ENCODE measurements at regions not wholly inside any gene's neighbourhood (a gene's known extent, or its start where the extent isn't known, plus 50 kb on each side); places are given as distances from the start of the nearest gene placed in this dataset.

DNA sequence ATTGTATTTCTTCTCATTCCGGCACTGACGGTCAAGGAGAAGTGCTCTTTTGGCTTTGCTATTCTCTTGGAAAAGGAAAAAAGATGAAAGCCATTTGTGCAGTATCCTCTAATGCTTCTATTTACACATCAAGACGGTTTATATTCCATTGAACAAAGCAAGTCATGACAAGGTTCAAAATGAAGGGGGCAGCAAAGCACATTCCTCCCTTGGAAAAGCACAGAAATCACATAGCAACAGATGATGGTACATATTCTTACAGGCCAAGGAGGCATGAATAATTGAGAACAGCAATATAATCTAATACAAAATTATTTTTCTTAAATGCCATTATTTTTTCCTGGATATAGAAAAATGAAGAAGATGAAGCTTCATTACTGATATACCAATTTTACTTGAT, 508.2 kb upstream of the JAG1 start:
- peaks cover 0 to 26% (median 0%) of the 10 kb centered on the region in 12 donors for H3K9me3 ChIP-seq
- no peak overlapping the region for H3K4me3 ChIP-seq
- no peaks in the 10 kb centered on the region for H3K36me3 ChIP-seq
- WGBS, 4 donors = 94 to 98% (median 98%) methylated on average over 3 of the region's 3 CpGs
- no peaks in the 10 kb centered on the region for H3K27me3 ChIP-seq
- intact Hi-C loops (cut with DNase I) = no loop called here
- DNase-seq (no peak), ATAC-seq (no peak)
- no peak for TF ChIP-seq POLR2A (IDR thresholded peaks at IDR 0.05)
- no peak overlapping the region for H3K27ac ChIP-seq
- peaks cover 0 to 17% (median 5%) of the 10 kb centered on the region in 12 donors for H3K4me1 ChIP-seq

DNA sequence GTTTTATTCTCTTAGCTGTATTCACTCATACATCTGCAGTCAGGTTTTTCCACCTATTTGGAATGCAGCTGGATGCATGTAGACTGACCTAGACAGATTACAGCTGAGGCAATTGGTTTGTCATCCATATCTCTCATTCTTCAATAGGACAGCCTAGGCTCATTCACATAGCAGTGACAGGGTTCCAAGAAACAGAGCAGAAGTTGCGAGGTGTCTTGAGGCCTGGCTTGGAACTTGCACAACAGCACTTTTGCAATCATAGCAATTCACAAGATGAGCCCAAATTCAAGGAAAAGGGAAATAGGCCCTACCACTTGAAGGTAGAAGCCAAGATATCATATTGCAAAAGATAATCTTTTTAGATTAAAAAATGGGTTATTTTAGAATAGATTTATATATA, 508.9 kb upstream of the JAG1 start:
- no peaks in the 10 kb centered on the region for H3K36me3 ChIP-seq
- no peak for DNase-seq
- H3K27me3 ChIP-seq = no peaks in the 10 kb centered on the region
- H3K4me3 ChIP-seq = no peak overlapping the region
- ATAC-seq = peak in 1 of 4 donors; percentile 51
- peak overlapping the region in 1 of 12 donors; percentile 33 for H3K27ac ChIP-seq
- H3K9me3 ChIP-seq = peaks cover 0 to 26% (median 0%) of the 10 kb centered on the region in 12 donors
- TF ChIP-seq POLR2A (IDR thresholded peaks at IDR 0.05) = no peak
- TF ChIP-seq, protein P1, sequence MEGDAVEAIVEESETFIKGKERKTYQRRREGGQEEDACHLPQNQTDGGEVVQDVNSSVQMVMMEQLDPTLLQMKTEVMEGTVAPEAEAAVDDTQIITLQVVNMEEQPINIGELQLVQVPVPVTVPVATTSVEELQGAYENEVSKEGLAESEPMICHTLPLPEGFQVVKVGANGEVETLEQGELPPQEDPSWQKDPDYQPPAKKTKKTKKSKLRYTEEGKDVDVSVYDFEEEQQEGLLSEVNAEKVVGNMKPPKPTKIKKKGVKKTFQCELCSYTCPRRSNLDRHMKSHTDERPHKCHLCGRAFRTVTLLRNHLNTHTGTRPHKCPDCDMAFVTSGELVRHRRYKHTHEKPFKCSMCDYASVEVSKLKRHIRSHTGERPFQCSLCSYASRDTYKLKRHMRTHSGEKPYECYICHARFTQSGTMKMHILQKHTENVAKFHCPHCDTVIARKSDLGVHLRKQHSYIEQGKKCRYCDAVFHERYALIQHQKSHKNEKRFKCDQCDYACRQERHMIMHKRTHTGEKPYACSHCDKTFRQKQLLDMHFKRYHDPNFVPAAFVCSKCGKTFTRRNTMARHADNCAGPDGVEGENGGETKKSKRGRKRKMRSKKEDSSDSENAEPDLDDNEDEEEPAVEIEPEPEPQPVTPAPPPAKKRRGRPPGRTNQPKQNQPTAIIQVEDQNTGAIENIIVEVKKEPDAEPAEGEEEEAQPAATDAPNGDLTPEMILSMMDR (IDR thresholded peaks at IDR 0.05) = no peak
- intact Hi-C loops (cut with DNase I) = no loop called here
- peaks cover 0 to 17% (median 5%) of the 10 kb centered on the region in 12 donors for H3K4me1 ChIP-seq
- WGBS, 4 donors = 67 to 91% (median 83%) methylated on average over 1 of the region's 1 CpG

DNA sequence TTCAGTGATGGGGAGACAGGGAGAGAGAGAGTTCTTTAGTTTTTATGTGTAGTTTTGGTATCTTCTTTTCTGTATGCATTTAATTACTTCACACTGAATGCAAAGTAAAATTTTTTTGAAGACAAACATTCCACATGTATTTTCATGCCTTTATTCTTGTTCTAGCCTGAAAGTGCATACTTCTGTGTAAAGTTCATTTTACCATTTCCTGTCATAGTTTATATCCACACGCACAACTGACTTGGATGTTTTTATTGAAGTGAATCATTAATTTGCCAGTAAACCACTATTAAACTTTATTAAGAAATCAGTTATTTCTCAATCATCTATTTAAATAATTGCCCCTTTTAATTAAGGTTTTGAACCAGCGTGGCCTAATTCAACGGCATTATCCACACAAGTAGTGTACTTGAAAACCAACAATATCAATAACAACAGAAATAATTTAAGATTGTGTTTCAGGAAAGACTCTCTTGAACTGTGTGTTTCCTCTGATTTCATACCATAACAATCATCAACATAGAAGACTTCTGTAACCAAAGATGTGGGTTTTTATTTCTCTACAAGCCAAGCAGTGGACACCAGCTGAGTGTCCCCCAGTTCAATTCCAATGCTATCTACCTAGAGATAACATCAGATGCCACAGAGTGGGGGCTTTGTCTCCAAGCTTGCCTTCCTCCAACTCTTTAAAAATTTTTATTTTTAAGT, 512.7 kb upstream of the JAG1 start:
- 76 to 95% (median 93%) methylated on average over 3 of the region's 3 CpGs for WGBS, 4 donors
- DNase-seq = no peak
- Histone ChIP-seq H3K27ac (no peak overlapping the region), H3K4me3 (no peak overlapping the region), H3K4me1 (peaks cover 0 to 13% (median 0%) of the 10 kb centered on the region in 12 donors), H3K27me3 (no peaks in the 10 kb centered on the region), H3K9me3 (peaks cover 0 to 21% (median 0%) of the 10 kb centered on the region in 12 donors), H3K36me3 (no peaks in the 10 kb centered on the region)
- intact Hi-C loops (cut with DNase I) = no loop called here
- ATAC-seq = no peak
- no peak for TF ChIP-seq POLR2A (IDR thresholded peaks at IDR 0.05)
- TF ChIP-seq, protein P1 (IDR thresholded peaks at IDR 0.05) = no peak

DNA sequence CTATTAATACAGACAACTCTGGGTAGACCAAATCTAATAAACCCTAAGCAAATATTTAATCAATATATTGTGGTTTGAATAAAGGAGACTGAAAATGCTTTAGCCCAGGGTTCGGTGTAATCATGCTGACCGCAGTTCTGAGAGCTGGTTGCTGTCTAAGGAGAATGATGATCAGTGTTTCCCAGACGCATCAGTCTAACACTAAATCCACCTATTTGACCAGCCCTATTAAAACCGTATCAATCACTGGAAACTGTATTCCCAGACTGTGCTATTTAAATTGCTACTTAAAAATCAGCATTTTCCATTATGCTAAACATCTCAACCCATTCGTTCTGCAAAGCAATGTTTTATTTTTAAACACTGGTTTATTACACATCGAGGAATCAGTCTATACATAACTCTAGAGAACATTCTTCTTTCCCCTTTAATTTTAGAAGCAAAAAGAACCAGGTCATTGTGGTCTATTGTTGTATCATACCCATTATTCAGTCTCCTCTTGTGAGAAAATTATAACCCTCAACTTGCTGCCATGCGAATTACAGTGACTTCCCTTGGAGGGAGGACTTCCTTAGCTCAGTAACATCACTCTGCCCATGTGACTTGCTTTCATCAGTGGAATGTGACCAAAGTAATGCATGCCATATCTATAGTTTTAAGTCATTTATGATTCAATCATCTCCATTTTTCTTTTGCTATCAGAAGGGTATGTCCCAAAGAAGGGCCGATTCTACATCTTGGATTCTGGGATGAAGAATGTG, 515.2 kb upstream of the JAG1 start:
- Histone ChIP-seq H3K4me1 (no peaks in the 10 kb centered on the region), H3K27me3 (no peaks in the 10 kb centered on the region), H3K4me3 (no peak overlapping the region), H3K9me3 (peaks cover 0 to 21% (median 0%) of the 10 kb centered on the region in 12 donors), H3K27ac (no peak overlapping the region), H3K36me3 (no peaks in the 10 kb centered on the region)
- intact Hi-C loops (cut with DNase I) = no loop called here
- TF ChIP-seq, protein P1 (IDR thresholded peaks at IDR 0.05) = no peak
- TF ChIP-seq POLR2A (IDR thresholded peaks at IDR 0.05) = no peak
- ATAC-seq (no peak), DNase-seq (no peak)
- WGBS, 4 donors = 82 to 88% (median 85%) methylated on average over 8 of the region's 8 CpGs
